K562 (cell line): ENCODE measurements at regions not wholly inside any gene's neighbourhood (a gene's known extent, or its start where the extent isn't known, plus 50 kb on each side); places are given as distances from the start of the nearest gene placed in this dataset.

Source experiments
- ATAC-seq: fragments of 200-7000 bp; cut with Tn5 transposase; 3 replicates; pipeline ENCODE4 v1.9.1; 2020; ENCODE audit warnings: moderate library complexity
- BruUV-seq: library from RNA; stranded (reverse); fragments of 400-500 nt; replicated peaks from 2 replicates; lab custom pipeline; 2021; lab: Mats Ljungman, UMichigan
- CTCF ChIA-PET: fragments of 300-600 bp; formaldehyde crosslinking; extraction: SDS; loops from one replicate; lab custom pipeline; 2021; ENCODE audit warnings: low intra/inter-chr PET ratio; lab: Yijun Ruan, JAX
- POLR2A ChIA-PET: fragments of 300-600, 350-650 bp; sonication (Branson Sonifier 250); formaldehyde crosslinking; extraction: SDS; loops from one replicate; lab custom pipeline; 2021; ENCODE audit warnings: antibody characterized with exemption, inconsistent platforms; lab: Yijun Ruan, JAX
- DNase-seq, 4 experiments: peaks; one replicate each; pipeline versions ENCODE4 v3.0.0 to v3.0.0-alpha.2; 2011 to 2018; ENCODE audit warnings: low spot score in 3 of 4, mixed read lengths in 3 of 4; ENCODE audit errors: extremely low read depth in 1 of 4
- FAIRE-seq: peaks from 2 replicates; lab custom pipeline; 2011; peaks lifted over from hg19 to GRCh38; lab: Jason Lieb, UNC
- H2AFZ ChIP-seq: 2 replicates; pipeline ENCODE4 v1.6.0; 2011; ENCODE audit warnings: low read depth, low read length, control low read depth, inconsistent platforms
- H3K27ac ChIP-seq: fragments of 200-600 bp; 3 replicates; pipeline ENCODE4 v1.8.0; 2011; ENCODE audit warnings: low read depth, mild to moderate bottlenecking, control low read depth, inconsistent platforms, low read length, moderate library complexity, mixed read lengths; ENCODE audit errors: extremely low read depth
- H3K27me3 ChIP-seq, 2 experiments: fragments of 300-600 bp in 1 of 2; 2 replicates in 1 of 2; 3 replicates in 1 of 2; pipeline versions ENCODE4 v1.6.0 to v1.8.0; 2011; ENCODE audit warnings: inconsistent platforms in 2 of 2, low read length in 2 of 2, mild to moderate bottlenecking in 1 of 2, mixed read lengths in 1 of 2, moderate library complexity in 1 of 2; ENCODE audit not compliant: control insufficient read depth in 2 of 2, insufficient read depth in 2 of 2
- H3K36me3 ChIP-seq: fragments of 300-600 bp; 3 replicates; pipeline ENCODE4 v1.8.0; 2011; ENCODE audit warnings: mild to moderate bottlenecking, low read length, inconsistent platforms; ENCODE audit not compliant: control insufficient read depth, insufficient read depth
- H3K4me1 ChIP-seq, 2 experiments: fragments of 200-600 bp in 1 of 2; replicated peaks in 1 of 2; 2 replicates in 1 of 2; 3 replicates in 1 of 2; pipeline versions ENCODE4 v1.5.1 to v1.8.0; 2011; ENCODE audit warnings: inconsistent platforms in 2 of 2, low read length in 2 of 2, mild to moderate bottlenecking in 1 of 2, mixed read lengths in 1 of 2, moderate library complexity in 1 of 2; ENCODE audit not compliant: control insufficient read depth in 2 of 2, insufficient read depth in 2 of 2
- H3K4me2 ChIP-seq: 2 replicates; pipeline ENCODE4 v1.6.1; 2011; ENCODE audit warnings: low read length, control low read depth, inconsistent platforms, mixed read lengths; ENCODE audit not compliant: insufficient read depth
- H3K4me3 ChIP-seq: fragments of 200-600 bp; sonication (generic), shearing (Covaris generic); 2 replicates; pipeline ENCODE4 v1.5.1; 2016; ENCODE audit warnings: control low read depth, inconsistent platforms
- H3K79me2 ChIP-seq: fragments of 200-600 bp; 3 replicates; pipeline ENCODE4 v1.8.0; 2011; ENCODE audit warnings: low read length, inconsistent platforms; ENCODE audit not compliant: control insufficient read depth, insufficient read depth
- H3K9ac ChIP-seq, 2 experiments: 2 replicates each; pipeline versions ENCODE4 v1.6.0 to v1.6.1; 2011; ENCODE audit warnings: low read depth in 2 of 2, low read length in 2 of 2, control low read depth in 1 of 2, inconsistent platforms in 1 of 2, mild to moderate bottlenecking in 1 of 2, mixed read lengths in 1 of 2; ENCODE audit not compliant: insufficient read depth in 1 of 2
- H3K9me1 ChIP-seq: one replicate; pipeline ENCODE4 v1.6.0; 2011; ENCODE audit warnings: inconsistent platforms, mild to moderate bottlenecking, low read length, moderate library complexity; ENCODE audit not compliant: control insufficient read depth, insufficient read depth
- H3K9me3 ChIP-seq: replicated peaks from 2 replicates; pipeline ENCODE4 v1.5.1; 2011; ENCODE audit warnings: low read depth, low read length, inconsistent platforms; ENCODE audit not compliant: control insufficient read depth, insufficient read depth
- H4K20me1 ChIP-seq: replicated peaks from 2 replicates; pipeline ENCODE4 v1.6.1; 2011; ENCODE audit warnings: low read length, inconsistent platforms, mixed read lengths; ENCODE audit not compliant: control insufficient read depth, insufficient read depth
- NCOA2 ChIP-seq, 2 experiments: fragments of 450-650 bp; IDR thresholded peaks; 2 replicates each; pipeline ENCODE4 v1.6.1; 2018; ENCODE audit warnings: mild to moderate bottlenecking in 2 of 2, moderate library complexity in 1 of 2; ENCODE audit not compliant: partially characterized antibody in 2 of 2
- PHTF2 ChIP-seq: fragments of 250-450 bp; sonication (Bioruptor Pico); IDR thresholded peaks from 2 replicates; pipeline ENCODE4 v1.5.0; 2021; ENCODE audit warnings: mild to moderate bottlenecking
- RUNX1 ChIP-seq: sonication (generic); IDR thresholded peaks from 2 replicates; pipeline ENCODE4 v1.6.1; 2016; ENCODE audit warnings: antibody characterized with exemption, low read depth
- ZNF263 ChIP-seq: sonication (generic); formaldehyde crosslinking; IDR thresholded peaks from 2 replicates; pipeline ENCODE4 v1.8.0; 2022; ENCODE audit warnings: mild to moderate bottlenecking, missing genetic modification reagents, borderline replicate concordance
- ZNF512 ChIP-seq: IDR thresholded peaks from 2 replicates; pipeline ENCODE4 v1.6.1; 2016; ENCODE audit warnings: missing genetic modification characterization, missing compliant biosample characterization
- ZNF57 ChIP-seq: fragments of 450-650 bp; formaldehyde crosslinking; IDR thresholded peaks from 2 replicates; pipeline ENCODE4 v1.4.0; 2020; ENCODE audit warnings: mild to moderate bottlenecking, moderate library complexity
- WGBS: fragments of 100-300 bp; shearing (Covaris generic); methylation state at CpG from one replicate; pipeline ENCODE4 v1.1.6; 2016; ENCODE audit warnings: low coverage, mixed read lengths; ENCODE audit not compliant: insufficient coverage; ENCODE audit errors: missing lambda C conversion rate; 5-methylcytosine and 5-hydroxymethylcytosine counted together
- in situ Hi-C: fragments of 300-500 bp; cut with MboI; formaldehyde crosslinking; loops from 4 replicates; pipeline ENCODE4 v1.15.0; 2018; ENCODE audit warnings: inconsistent platforms, mixed read lengths
- intact Hi-C: fragments of 100-400 bp; cut with micrococcal nuclease; formaldehyde crosslinking; loops from 2 replicates; pipeline ENCODE4 v1.14.2; 2022
- TF ChIP-seq, protein P1 (sequence below): fragments of 450-650 bp; conservative IDR thresholded peaks from 2 replicates; pipeline ENCODE4 v1.6.1; 2016; ENCODE audit warnings: missing genetic modification characterization, low read depth, mild to moderate bottlenecking, control low read depth, missing compliant biosample characterization

DNA sequence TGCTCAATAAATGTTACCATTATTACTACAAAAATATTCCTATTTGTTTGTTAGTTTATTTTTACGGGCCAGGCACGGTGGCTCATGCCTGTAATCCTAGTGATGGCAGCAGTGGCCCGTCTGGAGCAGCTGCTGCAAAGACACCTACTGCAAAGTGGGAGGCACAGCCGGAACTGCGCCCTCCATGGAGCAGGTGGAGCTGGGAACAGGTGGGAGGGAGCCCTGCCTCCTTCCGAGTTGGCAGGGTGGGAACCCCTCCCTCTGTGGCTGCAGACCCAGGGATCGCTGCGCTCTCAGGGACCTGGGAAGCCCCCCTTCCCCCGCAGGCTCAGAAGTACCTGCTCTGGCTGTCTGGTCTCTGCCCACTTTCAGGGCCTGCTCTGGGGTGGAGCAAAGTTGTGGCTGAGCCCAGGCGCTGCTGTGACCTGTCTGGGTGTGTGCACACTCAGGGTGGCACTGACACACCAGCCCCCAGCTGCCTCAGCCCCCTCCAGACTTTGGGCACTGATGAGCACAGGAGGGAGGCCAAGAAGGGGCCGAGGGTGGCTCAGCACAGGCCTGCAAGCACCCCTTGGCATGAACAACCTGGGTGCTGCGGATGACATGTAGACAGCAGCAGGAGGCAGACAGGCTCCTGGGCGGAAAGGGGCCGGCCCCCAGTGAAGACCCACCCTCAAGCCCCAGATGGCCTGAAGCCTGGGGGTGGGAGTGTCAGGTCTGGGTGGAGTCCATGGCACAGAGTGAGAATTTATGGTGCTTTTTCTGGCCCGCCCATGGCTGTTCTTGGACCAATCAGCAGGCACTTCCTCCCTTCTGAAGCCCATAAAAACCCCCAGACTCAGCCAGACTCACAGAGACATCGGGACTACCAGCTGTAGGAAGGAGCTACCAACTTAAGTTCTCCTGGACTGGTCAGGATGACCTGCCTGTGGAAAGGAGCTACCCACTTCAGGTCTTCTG lies 103.7 kb upstream of the CLMP start (continued):
- TF ChIP-seq ZNF512 (tag) (no peak), PHTF2 (no peak)
- TF ChIP-seq, protein P1, sequence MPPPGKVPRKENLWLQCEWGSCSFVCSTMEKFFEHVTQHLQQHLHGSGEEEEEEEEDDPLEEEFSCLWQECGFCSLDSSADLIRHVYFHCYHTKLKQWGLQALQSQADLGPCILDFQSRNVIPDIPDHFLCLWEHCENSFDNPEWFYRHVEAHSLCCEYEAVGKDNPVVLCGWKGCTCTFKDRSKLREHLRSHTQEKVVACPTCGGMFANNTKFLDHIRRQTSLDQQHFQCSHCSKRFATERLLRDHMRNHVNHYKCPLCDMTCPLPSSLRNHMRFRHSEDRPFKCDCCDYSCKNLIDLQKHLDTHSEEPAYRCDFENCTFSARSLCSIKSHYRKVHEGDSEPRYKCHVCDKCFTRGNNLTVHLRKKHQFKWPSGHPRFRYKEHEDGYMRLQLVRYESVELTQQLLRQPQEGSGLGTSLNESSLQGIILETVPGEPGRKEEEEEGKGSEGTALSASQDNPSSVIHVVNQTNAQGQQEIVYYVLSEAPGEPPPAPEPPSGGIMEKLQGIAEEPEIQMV (tag) = no peak

- no peak for ATAC-seq
- Histone ChIP-seq H4K20me1 (no peaks in the 10 kb centered on the region), H3K9me1 (no peaks in the 10 kb centered on the region), H3K36me3 (no peaks in the 10 kb centered on the region), H3K27ac (no peak overlapping the region), H3K27me3 (peaks cover 0 to 4% of the 10 kb centered on the region in 2 experiments; a peak in 1 of 5 replicates), H3K9me3 (no peaks in the 10 kb centered on the region), H2AFZ (no peak overlapping the region), H3K79me2 (no peaks in the 10 kb centered on the region), H3K9ac (no peak overlapping the region), H3K4me2 (no peak overlapping the region), H3K4me1 (no peaks in the 10 kb centered on the region), H3K4me3 (no peak overlapping the region)
- ChIA-PET POLR2A (no interaction called here), CTCF (no interaction called here)
- intact Hi-C loops (no loop called here), in situ Hi-C loops (no loop called here)
- BruUV-seq = no TSS peak
- no peak for DNase-seq
- TF ChIP-seq RUNX1 = no peak
- TF ChIP-seq ZNF263 (CRISPR knock-in tag) = no peak
- TF ChIP-seq NCOA2 (IDR thresholded peaks at IDR 0.05; ENCODE audit: partially characterized antibody in 2 of 2) = no peak
- no peak for TF ChIP-seq ZNF57
- FAIRE-seq = no peak
- WGBS = 0% methylated on average over 2 of the region's 2 CpGs
Observed at GRCh38 chr11:123292647-123293046, 97.6 kb upstream of the CLMP start.
